D341Med (cell line): ENCODE measurements at regions not wholly inside any gene's neighbourhood (a gene's known extent, or its start where the extent isn't known, plus 50 kb on each side); places are given as distances from the start of the nearest gene placed in this dataset.
"Not testable (repeated sequence)": the region's sequence is repeated elsewhere in the genome, so short reads cannot be mapped to it uniquely, and the experiment has no call there.

ENCODE experiments used
- DNase-seq: peaks from one replicate; pipeline ENCODE4 v3.0.0; 2012; ENCODE audit warnings: low spot score

- no peak for DNase-seq
These were observed 277.3 kb downstream of the VRK1 start for GRCh38 chr14:97074456-97074855.

GRCh38 chr14:97074856-97075255 is 277.7 kb downstream of the VRK1 start:
- no peak for DNase-seq

GRCh38 chr14:97077253-97077653 is 280.1 kb downstream of the VRK1 start:
- DNase-seq: no peak

GRCh38 chr14:97077687-97078086 is 280.5 kb downstream of the VRK1 start:
- no peak for DNase-seq

- no peak for DNase-seq
These were observed 283.8 kb downstream of the VRK1 start for GRCh38 chr14:97080991-97081390.

- DNase-seq: no peak
These were observed 298.1 kb downstream of the VRK1 start for GRCh38 chr14:97095269-97095668.

GRCh38 chr14:97097296-97097695 is 300.1 kb downstream of the VRK1 start:
- DNase-seq: no peak

- no peak for DNase-seq
These were observed 303.1 kb downstream of the VRK1 start for GRCh38 chr14:97100306-97100705.

- no peak for DNase-seq
These were observed 304.4 kb downstream of the VRK1 start for GRCh38 chr14:97101561-97101960.

- no peak for DNase-seq
These were observed 306.8 kb downstream of the VRK1 start for GRCh38 chr14:97104029-97104428.

GRCh38 chr14:97106166-97106565 is 309.0 kb downstream of the VRK1 start:
- DNase-seq: no peak

- no peak for DNase-seq
These were observed 309.4 kb downstream of the VRK1 start for GRCh38 chr14:97106609-97107008.

- no peak for DNase-seq
These were observed 309.9 kb downstream of the VRK1 start for GRCh38 chr14:97107080-97107479.

GRCh38 chr14:97107760-97108159 is 310.6 kb downstream of the VRK1 start:
- DNase-seq: no peak

- DNase-seq: no peak
These were observed 312.1 kb downstream of the VRK1 start for GRCh38 chr14:97109234-97109633.

- DNase-seq: no peak
These were observed 316.2 kb downstream of the VRK1 start for GRCh38 chr14:97113339-97113738.

GRCh38 chr14:97116546-97116945 is 319.4 kb downstream of the VRK1 start:
- no peak for DNase-seq

GRCh38 chr14:97117693-97118092 is 320.5 kb downstream of the VRK1 start:
- DNase-seq: no peak

- no peak for DNase-seq
These were observed 323.0 kb downstream of the VRK1 start for GRCh38 chr14:97120204-97120603.

- DNase-seq: no peak
These were observed 323.4 kb downstream of the VRK1 start for GRCh38 chr14:97120611-97121031.

- no peak for DNase-seq
These were observed 332.5 kb downstream of the VRK1 start for GRCh38 chr14:97129639-97130038.

GRCh38 chr14:97135847-97136246 is 338.7 kb downstream of the VRK1 start:
- not testable (repeated sequence) for DNase-seq

GRCh38 chr14:97137705-97138104 is 340.5 kb downstream of the VRK1 start:
- no peak for DNase-seq

GRCh38 chr14:97138801-97139200 is 341.6 kb downstream of the VRK1 start:
- DNase-seq: no peak

GRCh38 chr14:97143011-97143410 is 345.8 kb downstream of the VRK1 start:
- DNase-seq: no peak
